ENCODE measurements at regions not wholly inside any gene's neighbourhood (a gene's known extent, or its start where the extent isn't known, plus 50 kb on each side); places are given as distances from the start of the nearest gene placed in this dataset.

GRCh38 chr12:24121911-24122310 is 172.4 kb upstream of the SOX5 start:
- Histone ChIP-seq H3K9me2 (replicated peaks; ENCODE audit: insufficient read depth) (no peaks in the 10 kb centered on the region), H3K27me3 (no peaks in the 10 kb centered on the region), H3K27ac (no peak overlapping the region), H3K36me3 (replicated peaks; ENCODE audit: insufficient read depth, low read depth) (no peaks in the 10 kb centered on the region), H4K20me1 (ENCODE audit: insufficient read depth, poor library complexity, severe bottlenecking) (no peaks in the 10 kb centered on the region), H3K79me2 (no peaks in the 10 kb centered on the region), H3K4me2 (no peak overlapping the region), H3K9me3 (ENCODE audit: low read depth) (no peaks in the 10 kb centered on the region), H2AFZ (no peak overlapping the region), H3K4me1 (ENCODE audit: insufficient read depth) (no peaks in the 10 kb centered on the region), H3K4me3 (no peak overlapping the region)
- 44% methylated on average over 4 of the region's 4 CpGs for WGBS (ENCODE audit: low lambda C conversion rate, missing lambda C conversion rate)
- DNase-seq (ENCODE audit: low spot score) = no peak
- no peak for TF ChIP-seq CTCF (IDR thresholded peaks at IDR 0.05; ENCODE audit: poor library complexity)
- TF ChIP-seq EZH2phosphoT487 (IDR thresholded peaks at IDR 0.05; ENCODE audit: low read depth, severe bottlenecking, unreplicated experiment) = no peak
- no peak for TF ChIP-seq EZH2 (IDR thresholded peaks at IDR 0.05; ENCODE audit: borderline replicate concordance)

GRCh38 chr12:24118668-24119067 is 169.2 kb upstream of the SOX5 start:
- no peaks in the 10 kb centered on the region for H3K36me3 ChIP-seq (replicated peaks; ENCODE audit: insufficient read depth, low read depth)
- H3K4me3 ChIP-seq = no peak overlapping the region
- H3K4me2 ChIP-seq = no peak overlapping the region
- no peaks in the 10 kb centered on the region for H3K79me2 ChIP-seq
- H3K9me2 ChIP-seq (replicated peaks; ENCODE audit: insufficient read depth) = no peaks in the 10 kb centered on the region
- DNase-seq (ENCODE audit: low spot score) = no peak
- H3K27ac ChIP-seq = no peak overlapping the region
- no peaks in the 10 kb centered on the region for H3K27me3 ChIP-seq
- TF ChIP-seq EZH2phosphoT487 (IDR thresholded peaks at IDR 0.05; ENCODE audit: low read depth, severe bottlenecking, unreplicated experiment) (no peak), EZH2 (IDR thresholded peaks at IDR 0.05; ENCODE audit: borderline replicate concordance) (no peak), CTCF (IDR thresholded peaks at IDR 0.05; ENCODE audit: poor library complexity) (no peak)
- H3K9me3 ChIP-seq (ENCODE audit: low read depth) = no peaks in the 10 kb centered on the region
- H3K4me1 ChIP-seq (ENCODE audit: insufficient read depth) = no peaks in the 10 kb centered on the region
- no peaks in the 10 kb centered on the region for H4K20me1 ChIP-seq (ENCODE audit: insufficient read depth, poor library complexity, severe bottlenecking)
- 83% methylated on average over 1 of the region's 1 CpG for WGBS (ENCODE audit: low lambda C conversion rate, missing lambda C conversion rate)
- no peak overlapping the region for H2AFZ ChIP-seq

- no peaks in the 10 kb centered on the region for H3K79me2 ChIP-seq
- no peaks in the 10 kb centered on the region for H3K36me3 ChIP-seq (replicated peaks; ENCODE audit: insufficient read depth, low read depth)
- H3K9me2 ChIP-seq (replicated peaks; ENCODE audit: insufficient read depth) = no peaks in the 10 kb centered on the region
- H3K4me2 ChIP-seq = no peak overlapping the region
- no peak for DNase-seq (ENCODE audit: low spot score)
- H3K9me3 ChIP-seq (ENCODE audit: low read depth) = no peaks in the 10 kb centered on the region
- no peak for TF ChIP-seq EZH2phosphoT487 (IDR thresholded peaks at IDR 0.05; ENCODE audit: low read depth, severe bottlenecking, unreplicated experiment)
- TF ChIP-seq CTCF (IDR thresholded peaks at IDR 0.05; ENCODE audit: poor library complexity) = no peak
- no peak for TF ChIP-seq EZH2 (IDR thresholded peaks at IDR 0.05; ENCODE audit: borderline replicate concordance)
- H3K27ac ChIP-seq = no peak overlapping the region
- no peak overlapping the region for H2AFZ ChIP-seq
- no peaks in the 10 kb centered on the region for H3K27me3 ChIP-seq
- 56% methylated on average over 1 of the region's 1 CpG for WGBS (ENCODE audit: low lambda C conversion rate, missing lambda C conversion rate)
- H3K4me3 ChIP-seq = no peak overlapping the region
- no peaks in the 10 kb centered on the region for H4K20me1 ChIP-seq (ENCODE audit: insufficient read depth, poor library complexity, severe bottlenecking)
- no peaks in the 10 kb centered on the region for H3K4me1 ChIP-seq (ENCODE audit: insufficient read depth)
These were observed 167.1 kb upstream of the SOX5 start for GRCh38 chr12:24116548-24116947.

GRCh38 chr12:24113701-24114100 is 164.2 kb upstream of the SOX5 start:
- no peaks in the 10 kb centered on the region for H3K9me2 ChIP-seq (replicated peaks; ENCODE audit: insufficient read depth)
- H3K4me1 ChIP-seq (ENCODE audit: insufficient read depth) = no peaks in the 10 kb centered on the region
- H3K9me3 ChIP-seq (ENCODE audit: low read depth) = no peaks in the 10 kb centered on the region
- 83% methylated on average over 2 of the region's 2 CpGs for WGBS (ENCODE audit: low lambda C conversion rate, missing lambda C conversion rate)
- DNase-seq (ENCODE audit: low spot score) = no peak
- H3K4me2 ChIP-seq = no peak overlapping the region
- no peak overlapping the region for H3K4me3 ChIP-seq
- H3K36me3 ChIP-seq (replicated peaks; ENCODE audit: insufficient read depth, low read depth) = no peaks in the 10 kb centered on the region
- no peak for TF ChIP-seq EZH2phosphoT487 (IDR thresholded peaks at IDR 0.05; ENCODE audit: low read depth, severe bottlenecking, unreplicated experiment)
- no peaks in the 10 kb centered on the region for H3K79me2 ChIP-seq
- no peaks in the 10 kb centered on the region for H3K27me3 ChIP-seq
- no peaks in the 10 kb centered on the region for H4K20me1 ChIP-seq (ENCODE audit: insufficient read depth, poor library complexity, severe bottlenecking)
- H3K27ac ChIP-seq = no peak overlapping the region
- H2AFZ ChIP-seq = no peak overlapping the region
